ENCODE measurements at regions not wholly inside any gene's neighbourhood (a gene's known extent, or its start where the extent isn't known, plus 50 kb on each side); places are given as distances from the start of the nearest gene placed in this dataset.

DNA sequence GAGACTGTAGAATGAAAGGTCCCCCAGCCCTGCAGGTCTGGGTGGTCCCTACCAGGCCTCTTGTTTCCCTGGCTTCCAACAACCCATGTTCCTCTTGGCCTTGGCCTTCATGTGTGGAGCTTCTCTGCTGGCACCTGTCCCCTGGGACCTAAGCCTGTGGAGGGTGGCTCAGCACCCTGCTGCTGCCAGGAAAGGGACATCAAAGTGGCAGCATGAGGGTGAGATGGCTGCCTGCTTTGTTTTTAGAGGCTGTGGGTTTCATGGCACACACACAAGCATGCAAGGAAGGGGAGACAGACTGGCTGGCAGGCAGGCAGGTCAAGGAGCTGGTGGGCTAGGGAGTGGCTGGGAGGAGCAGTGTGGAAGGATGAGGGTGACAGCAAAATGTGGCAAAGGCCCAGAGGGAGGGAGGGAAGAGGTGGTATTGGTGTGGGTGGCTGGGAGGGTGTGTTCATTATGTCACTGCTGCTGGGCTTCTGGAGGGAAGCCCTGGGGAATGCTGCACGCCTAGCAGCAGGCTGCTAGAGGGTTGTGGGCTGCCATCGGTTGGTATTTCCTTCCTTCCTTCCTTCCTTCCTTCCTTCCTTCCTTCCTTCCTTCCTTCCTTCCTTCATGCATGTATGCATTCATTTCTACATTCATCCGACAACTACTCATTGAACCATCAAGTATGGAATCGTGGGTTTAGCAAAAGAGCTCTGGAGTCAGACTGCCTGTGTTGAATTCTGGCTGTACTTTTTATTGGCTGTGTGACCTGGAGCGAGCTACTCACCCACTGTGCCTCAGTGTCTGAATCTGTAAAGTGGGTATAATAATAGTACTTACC is 128.7 kb upstream of the PJA1 start:
- DNase-seq (ENCODE audit: low spot score): peak; percentile 98
- TSS peak; percentile 71 for BruUV-seq (replicated peaks)
- no peaks in the 10 kb centered on the region for H3K36me3 ChIP-seq (ENCODE audit: insufficient read depth, low read length, poor library complexity, severe bottlenecking)
- no peaks in the 10 kb centered on the region for H3K9me3 ChIP-seq (ENCODE audit: low read depth, low read length, poor library complexity, severe bottlenecking)
- POLR2A ChIA-PET (ENCODE audit: low non-redundant PET): interaction anchor here (0.6 to 1.1 kb wide), 3 partner anchors 87 to 580 kb away, joined by 3 to 7 read pairs (median 4); partner anchors contain the start of gene EFNB1
- H3K27me3 ChIP-seq (replicated peaks; ENCODE audit: insufficient read depth, low read depth, low read length, poor library complexity): no peaks in the 10 kb centered on the region
- peak overlapping the region; percentile 98 for H3K27ac ChIP-seq (ENCODE audit: low read depth, low read length, poor library complexity, severe bottlenecking)
- H3K4me1 ChIP-seq (ENCODE audit: insufficient read depth, low read length, poor library complexity, severe bottlenecking): peaks cover 67% of the 10 kb centered on the region
- H3K4me3 ChIP-seq (ENCODE audit: low read depth, low read length, poor library complexity, severe bottlenecking): no peak overlapping the region
- intact Hi-C loops (cut with micrococcal nuclease; ENCODE audit: unreplicated experiment): loop anchor here (2.0 kb wide), 1 partner anchor 93 kb away; no protein-coding TSS in a partner anchor
- CTCF ChIA-PET: interaction anchor here (1.8 to 1.9 kb wide), 2 partner anchors 93 to 466 kb away, joined by 4 to 6 read pairs; no protein-coding TSS in a partner anchor
- TF ChIP-seq, protein P1, sequence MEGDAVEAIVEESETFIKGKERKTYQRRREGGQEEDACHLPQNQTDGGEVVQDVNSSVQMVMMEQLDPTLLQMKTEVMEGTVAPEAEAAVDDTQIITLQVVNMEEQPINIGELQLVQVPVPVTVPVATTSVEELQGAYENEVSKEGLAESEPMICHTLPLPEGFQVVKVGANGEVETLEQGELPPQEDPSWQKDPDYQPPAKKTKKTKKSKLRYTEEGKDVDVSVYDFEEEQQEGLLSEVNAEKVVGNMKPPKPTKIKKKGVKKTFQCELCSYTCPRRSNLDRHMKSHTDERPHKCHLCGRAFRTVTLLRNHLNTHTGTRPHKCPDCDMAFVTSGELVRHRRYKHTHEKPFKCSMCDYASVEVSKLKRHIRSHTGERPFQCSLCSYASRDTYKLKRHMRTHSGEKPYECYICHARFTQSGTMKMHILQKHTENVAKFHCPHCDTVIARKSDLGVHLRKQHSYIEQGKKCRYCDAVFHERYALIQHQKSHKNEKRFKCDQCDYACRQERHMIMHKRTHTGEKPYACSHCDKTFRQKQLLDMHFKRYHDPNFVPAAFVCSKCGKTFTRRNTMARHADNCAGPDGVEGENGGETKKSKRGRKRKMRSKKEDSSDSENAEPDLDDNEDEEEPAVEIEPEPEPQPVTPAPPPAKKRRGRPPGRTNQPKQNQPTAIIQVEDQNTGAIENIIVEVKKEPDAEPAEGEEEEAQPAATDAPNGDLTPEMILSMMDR (conservative IDR thresholded peaks at IDR 0.05; ENCODE audit: low read depth, low read length): no peak
- no peak for TF ChIP-seq EZH2 (IDR thresholded peaks at IDR 0.05; ENCODE audit: borderline replicate concordance, low read depth, low read length, poor library complexity, severe bottlenecking)

DNA sequence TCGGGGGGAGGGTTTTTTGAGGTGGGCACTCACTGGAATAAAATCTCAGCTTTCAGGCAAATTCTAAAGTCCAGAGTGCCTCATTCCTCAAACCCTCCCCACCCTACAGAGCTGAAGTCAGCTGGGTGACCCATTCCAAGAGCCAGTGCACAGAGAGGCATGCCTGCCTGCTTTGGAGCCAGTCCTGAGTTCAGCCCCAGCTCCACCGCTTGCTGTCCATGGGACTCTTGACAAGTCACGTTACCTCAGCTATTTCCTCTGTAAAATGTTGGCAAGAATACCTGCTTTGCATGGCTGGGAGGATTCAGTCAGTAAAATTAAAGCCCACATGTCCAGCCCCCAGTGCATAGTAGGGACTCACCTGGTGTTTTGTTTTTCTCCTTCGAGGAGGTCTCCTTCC is 125.9 kb upstream of the PJA1 start:
- H3K27ac ChIP-seq (ENCODE audit: low read depth, low read length, poor library complexity, severe bottlenecking): peak overlapping the region; percentile 93
- no peaks in the 10 kb centered on the region for H3K9me3 ChIP-seq (ENCODE audit: low read depth, low read length, poor library complexity, severe bottlenecking)
- no peaks in the 10 kb centered on the region for H3K36me3 ChIP-seq (ENCODE audit: insufficient read depth, low read length, poor library complexity, severe bottlenecking)
- POLR2A ChIA-PET (ENCODE audit: low non-redundant PET): no interaction called here
- BruUV-seq (replicated peaks): no TSS peak
- no peaks in the 10 kb centered on the region for H3K27me3 ChIP-seq (replicated peaks; ENCODE audit: insufficient read depth, low read depth, low read length, poor library complexity)
- intact Hi-C loops (cut with micrococcal nuclease; ENCODE audit: unreplicated experiment): no loop called here
- TF ChIP-seq, protein P1 (conservative IDR thresholded peaks at IDR 0.05; ENCODE audit: low read depth, low read length): no peak
- TF ChIP-seq EZH2 (IDR thresholded peaks at IDR 0.05; ENCODE audit: borderline replicate concordance, low read depth, low read length, poor library complexity, severe bottlenecking): no peak
- H3K4me3 ChIP-seq (ENCODE audit: low read depth, low read length, poor library complexity, severe bottlenecking): no peak overlapping the region
- CTCF ChIA-PET: interaction anchor here (0.7 kb wide), 1 partner anchor 463 kb away, joined by 3 read pairs; no protein-coding TSS in a partner anchor
- no peak for DNase-seq (ENCODE audit: low spot score)
- peaks cover 81% of the 10 kb centered on the region for H3K4me1 ChIP-seq (ENCODE audit: insufficient read depth, low read length, poor library complexity, severe bottlenecking)

DNA sequence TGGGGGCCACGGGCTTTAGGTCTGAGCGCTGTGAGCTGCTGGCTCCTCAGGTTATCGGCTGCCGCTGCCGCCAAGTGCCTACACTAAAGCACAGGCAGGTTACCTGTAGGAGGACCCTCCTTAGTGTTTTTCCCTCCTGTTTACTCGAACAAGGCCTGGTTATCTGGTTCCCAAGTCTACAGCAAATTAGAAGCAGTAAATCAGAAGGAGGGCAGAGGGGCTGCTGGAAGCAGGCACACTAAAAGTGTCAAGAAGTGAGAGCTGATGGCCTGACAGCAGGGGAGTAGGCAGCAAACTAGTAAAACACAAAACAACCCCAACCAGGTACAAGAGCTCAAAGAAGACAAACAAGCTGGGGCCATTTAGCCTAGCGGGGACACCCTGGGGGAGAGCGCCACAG is 125.0 kb upstream of the PJA1 start:
- no peaks in the 10 kb centered on the region for H3K27me3 ChIP-seq (replicated peaks; ENCODE audit: insufficient read depth, low read depth, low read length, poor library complexity)
- TF ChIP-seq, protein P1 (conservative IDR thresholded peaks at IDR 0.05; ENCODE audit: low read depth, low read length): no peak
- TF ChIP-seq EZH2 (IDR thresholded peaks at IDR 0.05; ENCODE audit: borderline replicate concordance, low read depth, low read length, poor library complexity, severe bottlenecking): no peak
- CTCF ChIA-PET: interaction anchor here (0.7 kb wide), 1 partner anchor 463 kb away, joined by 3 read pairs; no protein-coding TSS in a partner anchor
- no peak overlapping the region for H3K4me3 ChIP-seq (ENCODE audit: low read depth, low read length, poor library complexity, severe bottlenecking)
- POLR2A ChIA-PET (ENCODE audit: low non-redundant PET): interaction anchor here (0.6 kb wide), 1 partner anchor 733 kb away, joined by 28 read pairs; no protein-coding TSS in a partner anchor
- peaks cover 82% of the 10 kb centered on the region for H3K4me1 ChIP-seq (ENCODE audit: insufficient read depth, low read length, poor library complexity, severe bottlenecking)
- no peak for DNase-seq (ENCODE audit: low spot score)
- H3K9me3 ChIP-seq (ENCODE audit: low read depth, low read length, poor library complexity, severe bottlenecking): no peaks in the 10 kb centered on the region
- H3K27ac ChIP-seq (ENCODE audit: low read depth, low read length, poor library complexity, severe bottlenecking): peak overlapping the region; percentile 93
- no peaks in the 10 kb centered on the region for H3K36me3 ChIP-seq (ENCODE audit: insufficient read depth, low read length, poor library complexity, severe bottlenecking)
- intact Hi-C loops (cut with micrococcal nuclease; ENCODE audit: unreplicated experiment): no loop called here
- TSS peak; percentile 45 for BruUV-seq (replicated peaks)

Data from A673 (cell line).